ENCODE measurements at regions not wholly inside any gene's neighbourhood (a gene's known extent, or its start where the extent isn't known, plus 50 kb on each side); places are given as distances from the start of the nearest gene placed in this dataset.
A peak's percentile ranks its signal among the peaks of the same experiment; 100 is the strongest.

DNA sequence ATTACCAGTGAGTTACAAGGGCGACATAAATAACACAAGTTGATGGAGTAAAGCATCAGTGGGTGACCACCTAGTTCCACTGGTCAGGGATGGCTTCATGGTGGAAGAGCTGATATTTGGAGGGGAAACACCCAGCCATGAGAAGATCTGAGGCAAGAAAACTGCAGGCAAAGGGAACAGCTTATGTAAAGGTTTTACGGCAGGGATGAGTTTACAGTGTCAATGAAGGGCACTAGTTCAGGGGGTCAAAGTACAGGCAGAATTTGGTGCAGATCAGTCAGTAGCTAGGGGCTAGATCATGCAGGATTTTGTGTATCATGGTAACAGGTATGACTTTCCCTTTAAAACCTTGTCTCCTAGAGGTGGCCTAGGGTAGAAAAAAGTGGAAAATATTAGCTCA lies 339.6 kb downstream of the PMP22 start:
- H3K36me3 ChIP-seq (ENCODE audit: insufficient read depth, low read length): no peaks in the 10 kb centered on the region
- H3K4me1 ChIP-seq (ENCODE audit: insufficient read depth, low read length): peaks cover 16% of the 10 kb centered on the region
- H3K27me3 ChIP-seq (ENCODE audit: insufficient read depth, low read length): no peaks in the 10 kb centered on the region
- H2AFZ ChIP-seq (ENCODE audit: low read depth, low read length): no peak overlapping the region
- no peak overlapping the region for H3K4me3 ChIP-seq (ENCODE audit: low read length)
- H3K9me3 ChIP-seq (ENCODE audit: low read length): peaks cover 6% of the 10 kb centered on the region

DNA sequence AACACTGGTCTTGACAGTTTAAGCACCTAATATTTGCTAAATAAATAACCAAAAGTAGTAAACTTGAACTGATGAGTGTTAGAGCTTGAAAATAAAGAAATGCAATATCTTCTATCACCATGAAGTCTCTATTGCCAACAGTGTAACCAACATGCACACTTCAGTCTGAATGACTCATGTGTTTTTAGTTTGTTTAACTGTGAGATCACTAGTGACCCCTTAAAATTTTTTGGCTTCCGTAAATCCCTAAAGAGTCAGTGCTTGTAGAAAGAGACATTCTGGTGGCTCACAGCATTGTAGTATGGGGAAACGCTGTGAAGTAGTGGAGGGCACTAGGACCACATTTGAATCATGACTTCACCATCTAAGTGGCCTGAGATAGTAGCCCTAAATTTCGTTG lies 341.1 kb downstream of the PMP22 start:
- H2AFZ ChIP-seq (ENCODE audit: low read depth, low read length): no peak overlapping the region
- H3K9me3 ChIP-seq (ENCODE audit: low read length): peaks cover 6% of the 10 kb centered on the region
- H3K36me3 ChIP-seq (ENCODE audit: insufficient read depth, low read length): no peaks in the 10 kb centered on the region
- no peak overlapping the region for H3K4me3 ChIP-seq (ENCODE audit: low read length)
- no peaks in the 10 kb centered on the region for H3K27me3 ChIP-seq (ENCODE audit: insufficient read depth, low read length)
- peaks cover 28% of the 10 kb centered on the region for H3K4me1 ChIP-seq (ENCODE audit: insufficient read depth, low read length)

DNA sequence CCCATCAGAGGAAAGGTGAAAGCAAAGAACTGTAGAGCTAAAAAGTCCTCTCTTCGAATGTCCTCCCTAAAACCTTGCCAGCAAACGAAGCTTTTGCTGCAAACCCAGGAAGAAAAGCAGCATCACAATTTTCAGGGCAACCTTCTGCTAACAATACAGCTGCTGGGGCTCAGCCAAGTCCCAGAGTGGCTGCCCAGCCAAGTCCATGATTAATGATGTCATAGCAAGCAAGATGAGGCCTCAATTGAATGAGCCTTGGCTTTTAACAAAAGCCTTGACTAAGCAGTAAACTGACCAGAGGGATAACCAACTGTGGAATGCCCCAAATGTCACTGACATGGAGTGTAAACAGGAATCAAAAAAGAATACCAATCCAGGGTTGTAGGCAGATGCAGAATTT lies 342.7 kb downstream of the PMP22 start:
- H3K4me1 ChIP-seq (ENCODE audit: insufficient read depth, low read length): peaks cover 44% of the 10 kb centered on the region
- H3K36me3 ChIP-seq (ENCODE audit: insufficient read depth, low read length): no peaks in the 10 kb centered on the region
- H3K27me3 ChIP-seq (ENCODE audit: insufficient read depth, low read length): no peaks in the 10 kb centered on the region
- H3K4me3 ChIP-seq (ENCODE audit: low read length): no peak overlapping the region
- no peak overlapping the region for H2AFZ ChIP-seq (ENCODE audit: low read depth, low read length)
- peaks cover 6% of the 10 kb centered on the region for H3K9me3 ChIP-seq (ENCODE audit: low read length)

DNA sequence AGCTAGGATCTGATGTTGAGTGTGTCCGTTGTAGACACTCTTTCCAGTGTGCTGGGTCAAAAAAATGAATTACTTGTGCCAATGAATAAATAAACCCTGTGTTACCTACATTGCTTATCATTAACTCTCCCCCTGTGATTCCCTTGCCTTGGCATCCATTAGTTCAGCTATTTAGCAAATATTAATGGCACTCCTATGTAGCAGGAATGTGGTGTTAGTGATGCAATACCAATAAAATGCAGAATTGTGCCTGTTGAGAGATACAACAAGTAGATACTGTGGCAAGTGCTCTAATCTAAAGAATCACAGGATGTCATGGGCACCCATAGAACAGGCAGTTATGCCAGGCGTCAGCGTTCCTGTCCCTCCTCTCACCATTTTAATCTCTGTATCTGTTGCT lies 343.2 kb downstream of the PMP22 start:
- H2AFZ ChIP-seq (ENCODE audit: low read depth, low read length): no peak overlapping the region
- H3K27me3 ChIP-seq (ENCODE audit: insufficient read depth, low read length): no peaks in the 10 kb centered on the region
- H3K4me1 ChIP-seq (ENCODE audit: insufficient read depth, low read length): peaks cover 44% of the 10 kb centered on the region
- peaks cover 6% of the 10 kb centered on the region for H3K9me3 ChIP-seq (ENCODE audit: low read length)
- H3K36me3 ChIP-seq (ENCODE audit: insufficient read depth, low read length): no peaks in the 10 kb centered on the region
- no peak overlapping the region for H3K4me3 ChIP-seq (ENCODE audit: low read length)

DNA sequence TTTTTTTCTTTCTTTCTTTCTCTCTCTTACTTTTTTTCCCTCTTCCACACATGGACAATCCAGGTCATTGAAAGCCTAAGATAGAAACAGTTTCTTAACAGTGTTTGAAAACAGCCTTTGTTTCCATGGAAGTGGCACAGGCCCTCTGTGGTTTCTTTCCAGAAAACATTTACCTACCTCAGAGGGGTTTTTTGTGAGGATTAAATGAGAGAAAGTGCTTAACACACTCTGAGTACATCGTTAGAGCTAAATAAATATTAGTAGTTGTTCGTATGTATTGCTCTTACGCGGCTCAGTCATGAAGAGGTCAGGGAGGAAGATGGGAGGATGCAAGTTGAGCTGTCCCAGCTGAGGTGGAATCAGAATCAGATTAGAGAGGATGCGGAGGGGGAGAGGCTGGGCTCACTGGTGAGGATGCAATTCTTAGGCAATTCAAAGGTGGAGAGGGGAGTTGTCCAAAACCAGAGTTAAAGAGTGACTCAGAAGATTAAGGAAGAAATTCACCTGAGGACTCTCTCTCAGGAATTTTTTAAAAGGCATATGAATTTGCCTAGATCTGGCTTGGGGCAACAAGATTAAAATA lies 345.4 kb downstream of the PMP22 start:
- H2AFZ ChIP-seq (ENCODE audit: low read depth, low read length): no peak overlapping the region
- H3K9me3 ChIP-seq (ENCODE audit: low read length): peaks cover 6% of the 10 kb centered on the region
- peaks cover 36% of the 10 kb centered on the region for H3K4me1 ChIP-seq (ENCODE audit: insufficient read depth, low read length)
- H3K36me3 ChIP-seq (ENCODE audit: insufficient read depth, low read length): no peaks in the 10 kb centered on the region
- peak overlapping the region; percentile 2 for H3K4me3 ChIP-seq (ENCODE audit: low read length)
- H3K27me3 ChIP-seq (ENCODE audit: insufficient read depth, low read length): no peaks in the 10 kb centered on the region

DNA sequence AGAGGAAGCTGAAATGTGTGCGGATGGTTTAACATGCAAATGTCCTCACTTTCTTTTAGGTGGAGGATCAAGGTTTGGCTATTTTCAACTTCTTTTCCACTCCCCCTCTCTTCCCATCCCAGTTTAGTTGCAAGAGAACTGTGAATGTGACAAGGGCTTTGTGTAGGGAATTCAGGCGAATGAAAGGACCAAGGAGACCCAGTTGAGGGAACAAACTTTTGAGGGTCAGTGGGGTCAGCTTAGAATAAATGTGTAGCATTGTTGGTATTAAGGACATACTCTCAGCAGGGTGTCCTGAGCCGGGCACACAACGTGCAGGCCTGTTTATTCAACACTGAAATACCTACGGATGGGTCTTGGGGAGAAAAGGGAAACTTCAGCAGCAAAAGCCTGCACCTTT lies 346.0 kb downstream of the PMP22 start:
- H3K4me3 ChIP-seq (ENCODE audit: low read length): peak overlapping the region; percentile 20
- H3K4me1 ChIP-seq (ENCODE audit: insufficient read depth, low read length): peaks cover 36% of the 10 kb centered on the region
- peaks cover 8% of the 10 kb centered on the region for H3K9me3 ChIP-seq (ENCODE audit: low read length)
- no peaks in the 10 kb centered on the region for H3K27me3 ChIP-seq (ENCODE audit: insufficient read depth, low read length)
- H2AFZ ChIP-seq (ENCODE audit: low read depth, low read length): no peak overlapping the region
- no peaks in the 10 kb centered on the region for H3K36me3 ChIP-seq (ENCODE audit: insufficient read depth, low read length)

DNA sequence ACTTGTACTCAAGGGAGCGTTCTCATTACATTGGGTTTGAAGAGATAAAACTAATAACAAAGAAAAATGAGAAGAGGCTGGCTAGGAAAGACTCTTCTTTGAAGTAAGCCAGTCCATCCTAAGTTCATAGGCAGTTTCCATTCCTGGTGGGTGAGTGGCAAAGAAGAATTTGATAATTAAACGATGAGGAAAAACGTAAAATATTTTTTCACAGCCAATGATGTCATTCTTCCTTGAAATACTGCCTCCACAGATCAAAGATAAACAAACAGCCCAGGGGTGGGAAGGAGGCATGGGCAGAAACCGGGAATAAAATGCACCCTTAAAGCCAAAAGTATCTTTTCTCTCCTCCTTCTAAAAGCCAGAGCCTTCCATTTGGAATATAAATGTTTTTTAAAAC lies 346.6 kb downstream of the PMP22 start:
- peak overlapping the region; percentile 20 for H3K4me3 ChIP-seq (ENCODE audit: low read length)
- H3K4me1 ChIP-seq (ENCODE audit: insufficient read depth, low read length): peaks cover 36% of the 10 kb centered on the region
- peaks cover 4% of the 10 kb centered on the region for H3K9me3 ChIP-seq (ENCODE audit: low read length)
- no peaks in the 10 kb centered on the region for H3K36me3 ChIP-seq (ENCODE audit: insufficient read depth, low read length)
- peak overlapping the region; percentile 33 for H2AFZ ChIP-seq (ENCODE audit: low read depth, low read length)
- H3K27me3 ChIP-seq (ENCODE audit: insufficient read depth, low read length): no peaks in the 10 kb centered on the region

DNA sequence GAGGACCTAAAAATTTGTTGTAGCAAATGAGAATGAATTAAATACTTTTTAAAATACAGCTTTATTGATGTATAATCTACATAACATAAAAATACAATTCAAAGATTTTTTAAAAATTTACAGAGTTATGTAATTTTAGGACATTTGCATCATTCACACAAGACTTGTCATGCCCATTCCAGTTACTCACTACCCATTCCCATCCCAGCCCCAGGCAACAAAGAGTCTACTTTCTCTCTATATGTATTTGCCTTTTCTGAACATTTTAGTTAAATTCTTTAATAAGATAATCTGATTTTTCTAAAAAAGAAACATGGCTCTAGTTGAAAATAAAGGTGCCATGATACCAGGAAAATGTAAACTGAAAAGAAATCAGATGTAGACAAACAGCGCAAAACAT lies 354.2 kb downstream of the PMP22 start:
- Histone ChIP-seq H2AFZ (ENCODE audit: low read depth, low read length) (no peak overlapping the region), H3K36me3 (ENCODE audit: insufficient read depth, low read length) (no peaks in the 10 kb centered on the region), H3K27me3 (ENCODE audit: insufficient read depth, low read length) (no peaks in the 10 kb centered on the region), H3K9me3 (ENCODE audit: low read length) (peaks cover 8% of the 10 kb centered on the region), H3K4me1 (ENCODE audit: insufficient read depth, low read length) (no peaks in the 10 kb centered on the region), H3K4me3 (ENCODE audit: low read length) (no peak overlapping the region)

DNA sequence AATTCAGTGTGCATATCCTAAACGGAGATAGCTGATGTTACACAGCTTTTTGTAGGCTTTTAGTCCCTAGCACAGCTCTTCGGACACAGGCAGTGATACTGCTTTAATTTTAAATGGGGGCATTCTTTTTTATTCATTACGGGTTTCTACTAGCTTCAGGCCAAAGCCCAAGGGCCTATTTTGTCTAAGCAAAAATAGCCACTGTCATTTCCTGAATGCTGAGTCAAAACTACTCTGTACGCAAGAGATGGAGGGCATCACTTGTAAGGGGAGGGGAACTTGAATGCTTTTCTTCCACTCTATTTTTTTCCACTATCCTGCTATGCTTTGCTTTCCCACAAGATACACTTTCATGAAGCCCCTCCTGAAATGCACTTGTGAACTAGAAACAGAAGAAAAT lies 360.7 kb downstream of the PMP22 start:
- Histone ChIP-seq H3K27me3 (ENCODE audit: insufficient read depth, low read length) (no peaks in the 10 kb centered on the region), H3K4me1 (ENCODE audit: insufficient read depth, low read length) (peaks cover 17% of the 10 kb centered on the region), H2AFZ (ENCODE audit: low read depth, low read length) (no peak overlapping the region), H3K36me3 (ENCODE audit: insufficient read depth, low read length) (no peaks in the 10 kb centered on the region), H3K9me3 (ENCODE audit: low read length) (peaks cover 6% of the 10 kb centered on the region), H3K4me3 (ENCODE audit: low read length) (no peak overlapping the region)

DNA sequence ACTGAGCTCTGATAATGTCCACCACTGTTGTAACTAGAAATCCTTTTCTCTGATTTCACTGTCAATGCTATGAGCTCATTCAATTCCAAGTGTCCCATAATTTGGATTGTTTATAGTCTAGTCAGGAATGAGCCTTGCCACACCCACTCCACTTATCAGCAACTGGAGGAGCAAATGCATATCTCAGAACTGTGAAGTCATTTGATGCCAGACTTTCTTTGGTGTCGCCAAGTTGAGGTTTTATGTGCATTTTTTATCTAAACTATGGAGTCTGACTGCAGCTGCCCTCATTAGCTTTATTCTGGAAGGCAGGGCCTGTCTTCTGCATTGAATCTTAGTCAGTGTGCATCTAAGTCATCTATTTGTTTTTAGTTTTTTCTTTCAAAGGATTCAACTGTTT lies 361.3 kb downstream of the PMP22 start:
- no peaks in the 10 kb centered on the region for H3K36me3 ChIP-seq (ENCODE audit: insufficient read depth, low read length)
- peaks cover 6% of the 10 kb centered on the region for H3K9me3 ChIP-seq (ENCODE audit: low read length)
- no peak overlapping the region for H2AFZ ChIP-seq (ENCODE audit: low read depth, low read length)
- H3K4me3 ChIP-seq (ENCODE audit: low read length): no peak overlapping the region
- H3K4me1 ChIP-seq (ENCODE audit: insufficient read depth, low read length): peaks cover 17% of the 10 kb centered on the region
- no peaks in the 10 kb centered on the region for H3K27me3 ChIP-seq (ENCODE audit: insufficient read depth, low read length)

DNA sequence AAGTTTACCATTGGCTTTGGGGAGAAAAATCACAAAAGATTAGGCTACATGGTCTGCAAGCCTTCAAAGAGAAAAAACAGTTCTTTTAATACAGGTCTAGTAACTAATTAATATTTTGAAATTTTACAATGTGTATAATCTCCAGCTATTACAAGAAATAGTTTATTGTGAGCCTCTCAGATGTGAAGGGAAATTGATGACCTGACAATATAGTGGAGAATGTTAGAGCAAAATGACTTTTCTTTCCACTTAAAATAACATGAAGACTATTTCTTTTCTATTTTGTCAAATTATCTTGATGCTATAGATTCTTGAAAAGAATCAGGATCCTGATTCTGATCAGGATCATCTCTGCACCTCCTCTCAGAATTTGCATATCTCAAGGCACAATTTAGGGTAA lies 362.3 kb downstream of the PMP22 start:
- H3K4me1 ChIP-seq (ENCODE audit: insufficient read depth, low read length): peaks cover 17% of the 10 kb centered on the region
- no peaks in the 10 kb centered on the region for H3K36me3 ChIP-seq (ENCODE audit: insufficient read depth, low read length)
- no peak overlapping the region for H2AFZ ChIP-seq (ENCODE audit: low read depth, low read length)
- no peak overlapping the region for H3K4me3 ChIP-seq (ENCODE audit: low read length)
- no peaks in the 10 kb centered on the region for H3K27me3 ChIP-seq (ENCODE audit: insufficient read depth, low read length)
- peaks cover 4% of the 10 kb centered on the region for H3K9me3 ChIP-seq (ENCODE audit: low read length)

DNA sequence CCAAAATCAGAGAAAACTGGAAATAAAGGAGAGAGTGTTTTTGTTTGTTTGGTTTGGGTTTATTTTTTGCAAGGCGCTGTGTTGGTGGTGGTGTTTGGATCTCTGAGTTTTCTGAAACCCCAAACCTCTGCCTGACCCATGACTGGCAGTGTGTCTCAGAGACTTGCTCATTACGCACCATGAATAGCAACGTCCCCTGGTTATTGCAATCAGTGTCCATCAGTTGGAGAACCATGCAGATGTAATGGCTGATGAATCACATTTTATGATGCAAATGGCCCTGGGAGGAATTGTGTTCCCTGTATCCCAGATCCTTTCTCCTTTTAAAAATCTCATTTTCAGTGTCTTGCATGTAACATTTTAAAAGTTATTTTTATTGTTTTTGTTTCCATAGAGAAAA lies 362.8 kb downstream of the PMP22 start:
- Histone ChIP-seq H2AFZ (ENCODE audit: low read depth, low read length) (no peak overlapping the region), H3K4me1 (ENCODE audit: insufficient read depth, low read length) (peaks cover 17% of the 10 kb centered on the region), H3K9me3 (ENCODE audit: low read length) (peaks cover 4% of the 10 kb centered on the region), H3K36me3 (ENCODE audit: insufficient read depth, low read length) (no peaks in the 10 kb centered on the region), H3K27me3 (ENCODE audit: insufficient read depth, low read length) (no peaks in the 10 kb centered on the region), H3K4me3 (ENCODE audit: low read length) (no peak overlapping the region)

DNA sequence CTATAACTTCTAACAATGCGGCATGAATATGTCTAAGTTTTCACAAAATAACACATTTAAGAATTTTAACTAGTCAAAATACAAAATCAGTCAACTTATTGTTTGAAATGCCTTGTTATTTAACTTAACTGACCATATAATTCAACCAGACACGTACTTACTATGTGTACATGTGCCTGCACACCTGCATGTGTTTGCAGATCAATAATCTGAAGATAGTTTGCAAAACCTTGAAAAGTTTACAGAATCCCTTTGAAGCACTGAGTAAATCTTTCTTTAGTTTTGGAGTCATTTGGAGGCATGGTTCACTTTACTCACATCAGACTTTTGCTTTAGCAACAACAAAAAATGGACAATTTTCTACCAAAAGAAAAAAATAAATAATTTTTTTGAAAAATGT lies 363.8 kb downstream of the PMP22 start:
- Histone ChIP-seq H2AFZ (ENCODE audit: low read depth, low read length) (no peak overlapping the region), H3K9me3 (ENCODE audit: low read length) (peaks cover 4% of the 10 kb centered on the region), H3K27me3 (ENCODE audit: insufficient read depth, low read length) (no peaks in the 10 kb centered on the region), H3K4me3 (ENCODE audit: low read length) (no peak overlapping the region), H3K4me1 (ENCODE audit: insufficient read depth, low read length) (peaks cover 17% of the 10 kb centered on the region), H3K36me3 (ENCODE audit: insufficient read depth, low read length) (no peaks in the 10 kb centered on the region)

DNA sequence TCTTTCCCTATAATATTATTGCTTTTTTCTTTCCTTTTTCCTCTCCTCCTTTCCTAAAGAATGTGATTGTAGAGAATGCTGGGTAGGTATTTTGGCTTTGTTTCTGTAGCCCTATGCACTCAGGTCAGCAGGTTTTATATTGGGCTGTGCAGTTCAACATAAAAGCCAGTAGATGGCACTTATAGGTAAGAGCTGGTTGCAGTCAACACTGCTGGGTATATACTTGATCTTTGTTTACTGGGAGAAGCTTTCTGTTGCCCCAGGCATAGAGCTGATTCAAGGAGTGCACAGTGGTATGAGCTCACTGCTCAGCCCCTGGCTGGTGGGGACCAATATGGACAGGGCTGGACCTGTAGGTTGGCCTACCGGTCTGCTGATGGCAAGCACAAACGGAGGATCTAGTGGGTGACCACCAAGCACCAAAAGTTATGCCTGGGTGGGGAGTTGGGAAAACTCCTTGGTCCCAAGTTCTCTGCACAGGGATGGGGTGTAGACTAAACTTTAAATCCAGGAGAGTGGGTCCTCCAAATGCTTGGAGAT lies 378.9 kb downstream of the PMP22 start:
- no peaks in the 10 kb centered on the region for H3K36me3 ChIP-seq (ENCODE audit: insufficient read depth, low read length)
- H3K9me3 ChIP-seq (ENCODE audit: low read length): peaks cover 13% of the 10 kb centered on the region
- no peaks in the 10 kb centered on the region for H3K4me1 ChIP-seq (ENCODE audit: insufficient read depth, low read length)
- H2AFZ ChIP-seq (ENCODE audit: low read depth, low read length): no peak overlapping the region
- no peak overlapping the region for H3K4me3 ChIP-seq (ENCODE audit: low read length)
- H3K27me3 ChIP-seq (ENCODE audit: insufficient read depth, low read length): no peaks in the 10 kb centered on the region
